OCI-LY7 (cell line): ENCODE measurements at regions not wholly inside any gene's neighbourhood (a gene's known extent, or its start where the extent isn't known, plus 50 kb on each side); places are given as distances from the start of the nearest gene placed in this dataset.

Experiments used
- EZH2phosphoT487 ChIP-seq: fragments of 200-600 bp; sonication (generic); IDR thresholded peaks from 2 replicates; pipeline ENCODE4 v1.6.1; 2018; ENCODE audit warnings: low read depth, borderline replicate concordance, mild to moderate bottlenecking, mixed run types, antibody characterized with exemption, low read length, moderate library complexity, mixed read lengths
- TF ChIP-seq, protein P1 (sequence below): fragments of 200-600 bp; sonication (generic); conservative IDR thresholded peaks from 2 replicates; pipeline ENCODE4 v1.5.1; 2014; ENCODE audit warnings: mild to moderate bottlenecking, antibody characterized with exemption, low read length, moderate library complexity, mixed read lengths

DNA sequence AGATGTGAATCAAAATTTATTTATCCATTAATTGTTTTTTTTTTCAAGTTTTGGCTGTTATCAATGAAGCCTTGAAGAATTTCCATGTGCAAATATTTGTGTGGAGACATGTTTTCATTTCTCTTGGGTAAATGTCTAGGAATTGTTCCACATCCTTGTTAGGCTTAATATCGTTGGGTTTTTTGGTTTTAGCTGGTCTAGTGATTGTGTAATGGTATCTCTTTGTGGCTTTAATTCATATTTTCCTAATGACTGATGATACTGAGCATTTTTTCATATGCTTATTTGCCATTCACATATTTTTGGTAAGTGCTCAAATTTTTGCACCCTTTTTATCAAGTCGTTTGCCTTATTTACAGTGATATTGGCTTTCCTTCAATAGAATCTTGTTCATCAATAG is 250.3 kb upstream of the EPHA4 start:
- TF ChIP-seq, protein P1, sequence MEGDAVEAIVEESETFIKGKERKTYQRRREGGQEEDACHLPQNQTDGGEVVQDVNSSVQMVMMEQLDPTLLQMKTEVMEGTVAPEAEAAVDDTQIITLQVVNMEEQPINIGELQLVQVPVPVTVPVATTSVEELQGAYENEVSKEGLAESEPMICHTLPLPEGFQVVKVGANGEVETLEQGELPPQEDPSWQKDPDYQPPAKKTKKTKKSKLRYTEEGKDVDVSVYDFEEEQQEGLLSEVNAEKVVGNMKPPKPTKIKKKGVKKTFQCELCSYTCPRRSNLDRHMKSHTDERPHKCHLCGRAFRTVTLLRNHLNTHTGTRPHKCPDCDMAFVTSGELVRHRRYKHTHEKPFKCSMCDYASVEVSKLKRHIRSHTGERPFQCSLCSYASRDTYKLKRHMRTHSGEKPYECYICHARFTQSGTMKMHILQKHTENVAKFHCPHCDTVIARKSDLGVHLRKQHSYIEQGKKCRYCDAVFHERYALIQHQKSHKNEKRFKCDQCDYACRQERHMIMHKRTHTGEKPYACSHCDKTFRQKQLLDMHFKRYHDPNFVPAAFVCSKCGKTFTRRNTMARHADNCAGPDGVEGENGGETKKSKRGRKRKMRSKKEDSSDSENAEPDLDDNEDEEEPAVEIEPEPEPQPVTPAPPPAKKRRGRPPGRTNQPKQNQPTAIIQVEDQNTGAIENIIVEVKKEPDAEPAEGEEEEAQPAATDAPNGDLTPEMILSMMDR = no peak
- no peak for TF ChIP-seq EZH2phosphoT487
